GM12872 (cell line): ENCODE measurements at regions not wholly inside any gene's neighbourhood (a gene's known extent, or its start where the extent isn't known, plus 50 kb on each side); places are given as distances from the start of the nearest gene placed in this dataset.

ENCODE experiments used
- CTCF ChIP-seq: IDR thresholded peaks from 3 replicates; pipeline ENCODE4 v1.5.1; 2011; ENCODE audit warnings: low read depth, mild to moderate bottlenecking, low read length, moderate library complexity; ENCODE audit not compliant: insufficient read depth

- no peak for TF ChIP-seq CTCF
Observed at GRCh38 chr22:19637408-19638281, 76.7 kb upstream of the SEPTIN5 start.

GRCh38 chr22:19638282-19639015, 75.9 kb upstream of the SEPTIN5 start:
- TF ChIP-seq CTCF, result no peak

GRCh38 chr22:19639610-19640135, 74.6 kb upstream of the SEPTIN5 start:
- no peak for TF ChIP-seq CTCF

GRCh38 chr22:19640306-19640705, 74.0 kb upstream of the SEPTIN5 start:
- no peak for TF ChIP-seq CTCF

GRCh38 chr22:19641254-19641982, 72.9 kb upstream of the SEPTIN5 start:
- no peak for TF ChIP-seq CTCF

- TF ChIP-seq CTCF, result no peak
Observed at GRCh38 chr22:19641983-19642451, 72.3 kb upstream of the SEPTIN5 start.
